ENCODE measurements at regions not wholly inside any gene's neighbourhood (a gene's known extent, or its start where the extent isn't known, plus 50 kb on each side); places are given as distances from the start of the nearest gene placed in this dataset.

GRCh38 chr7:119895320-119895719 is 377.7 kb upstream of the KCND2 start:
- no TSS peak for BruUV-seq (replicated peaks)
- Histone ChIP-seq H3K4me2 (ENCODE audit: control insufficient read depth, insufficient read depth) (no peak overlapping the region), H3K4me1 (ENCODE audit: control insufficient read depth, insufficient read depth, low read length) (no peaks in the 10 kb centered on the region), H4K20me1 (ENCODE audit: control insufficient read depth, insufficient read depth) (no peaks in the 10 kb centered on the region), H3K79me2 (ENCODE audit: control insufficient read depth, insufficient read depth, low read length) (no peaks in the 10 kb centered on the region), H3K9me3 (replicated peaks; ENCODE audit: control insufficient read depth, insufficient read depth, low read length) (no peaks in the 10 kb centered on the region), H3K27ac (ENCODE audit: control insufficient read depth, insufficient read depth) (no peak overlapping the region), H3K4me3 (no peak overlapping the region), H3K27me3 (replicated peaks in 1 of 2; ENCODE audit: control insufficient read depth in 2 of 2, insufficient read depth in 2 of 2, low read length in 1 of 2) (no peaks in the 10 kb centered on the region), H3K9ac (ENCODE audit: control insufficient read depth, insufficient read depth, low read length) (no peak overlapping the region), H3K36me3 (ENCODE audit: control insufficient read depth in 2 of 2, insufficient read depth in 2 of 2, low read length in 1 of 2) (no peaks in the 10 kb centered on the region), H2AFZ (ENCODE audit: control insufficient read depth, low read depth, low read length) (no peak overlapping the region)
- in situ Hi-C loops (cut with MboI), result no loop called here
- POLR2A ChIA-PET, result no interaction called here
- DNase-seq (ENCODE audit: low read depth, low spot score), result no peak
- intact Hi-C loops (cut with micrococcal nuclease; ENCODE audit: unreplicated experiment), result no loop called here
- SMC1A ChIA-PET (ENCODE audit: uncharacterized antibody, unreplicated experiment), result no interaction called here
- TF ChIP-seq MEF2B (IDR thresholded peaks at IDR 0.05; ENCODE audit: partially characterized antibody, poor library complexity, severe bottlenecking) (no peak), ESRRA (IDR thresholded peaks at IDR 0.05; ENCODE audit: low read length) (no peak), PKNOX1 (IDR thresholded peaks at IDR 0.05) (no peak), KDM1A (IDR thresholded peaks at IDR 0.05; ENCODE audit: borderline replicate concordance) (no peak), SRF (IDR thresholded peaks at IDR 0.05; ENCODE audit: low read depth in 2 of 2, low read length in 2 of 2) (no peak), PBX3 (IDR thresholded peaks at IDR 0.05; ENCODE audit: insufficient replicate concordance, low read depth, low read length) (no peak)
- CTCF ChIA-PET, result no interaction called here
- RAD21 ChIA-PET (ENCODE audit: unreplicated experiment), result no interaction called here
- 0% methylated on average over 1 of the region's 1 CpG for WGBS (ENCODE audit: insufficient coverage, insufficient replicate concordance, low lambda C conversion rate, missing lambda C conversion rate)
- ATAC-seq, result no peak
- FAIRE-seq, result no peak

- DNase-seq (ENCODE audit: low read depth, low spot score) (no peak), FAIRE-seq (no peak), ATAC-seq (no peak)
- Histone ChIP-seq H3K9ac (ENCODE audit: control insufficient read depth, insufficient read depth, low read length) (no peak overlapping the region), H3K4me3 (no peak overlapping the region), H3K27me3 (replicated peaks in 1 of 2; ENCODE audit: control insufficient read depth in 2 of 2, insufficient read depth in 2 of 2, low read length in 1 of 2) (no peaks in the 10 kb centered on the region), H3K4me1 (ENCODE audit: control insufficient read depth, insufficient read depth, low read length) (no peaks in the 10 kb centered on the region), H4K20me1 (ENCODE audit: control insufficient read depth, insufficient read depth) (no peaks in the 10 kb centered on the region), H3K4me2 (ENCODE audit: control insufficient read depth, insufficient read depth) (no peak overlapping the region), H3K36me3 (ENCODE audit: control insufficient read depth in 2 of 2, insufficient read depth in 2 of 2, low read length in 1 of 2) (no peaks in the 10 kb centered on the region), H3K9me3 (replicated peaks; ENCODE audit: control insufficient read depth, insufficient read depth, low read length) (no peaks in the 10 kb centered on the region), H2AFZ (ENCODE audit: control insufficient read depth, low read depth, low read length) (no peak overlapping the region), H3K79me2 (ENCODE audit: control insufficient read depth, insufficient read depth, low read length) (no peaks in the 10 kb centered on the region), H3K27ac (ENCODE audit: control insufficient read depth, insufficient read depth) (no peak overlapping the region)
- intact Hi-C loops (cut with micrococcal nuclease; ENCODE audit: unreplicated experiment), result no loop called here
- in situ Hi-C loops (cut with MboI), result no loop called here
- ChIA-PET SMC1A (ENCODE audit: uncharacterized antibody, unreplicated experiment) (no interaction called here), POLR2A (no interaction called here), RAD21 (ENCODE audit: unreplicated experiment) (no interaction called here), CTCF (no interaction called here)
- no TSS peak for BruUV-seq (replicated peaks)
- TF ChIP-seq SREBF2 (IDR thresholded peaks at IDR 0.05; ENCODE audit: low read length) (no peak), CEBPB (IDR thresholded peaks at IDR 0.05; ENCODE audit: borderline replicate concordance in 1 of 2, low read depth in 2 of 2, low read length in 2 of 2) (no peak), PAX8 (IDR thresholded peaks at IDR 0.05) (no peak)
Observed at GRCh38 chr7:119896386-119896785, 376.6 kb upstream of the KCND2 start.
